NCI-H2196 (cell line): ENCODE measurements at regions not wholly inside any gene's neighbourhood (a gene's known extent, or its start where the extent isn't known, plus 50 kb on each side); places are given as distances from the start of the nearest gene placed in this dataset.
"Not testable (repeated sequence)": the region's sequence is repeated elsewhere in the genome, so short reads cannot be mapped to it uniquely, and the experiment has no call there.

Experiments
- DNase-seq: peaks from one replicate; lab custom pipeline; 2025; ENCODE audit not compliant: unreplicated experiment; lab: John Stamatoyannopoulos, UW

DNA sequence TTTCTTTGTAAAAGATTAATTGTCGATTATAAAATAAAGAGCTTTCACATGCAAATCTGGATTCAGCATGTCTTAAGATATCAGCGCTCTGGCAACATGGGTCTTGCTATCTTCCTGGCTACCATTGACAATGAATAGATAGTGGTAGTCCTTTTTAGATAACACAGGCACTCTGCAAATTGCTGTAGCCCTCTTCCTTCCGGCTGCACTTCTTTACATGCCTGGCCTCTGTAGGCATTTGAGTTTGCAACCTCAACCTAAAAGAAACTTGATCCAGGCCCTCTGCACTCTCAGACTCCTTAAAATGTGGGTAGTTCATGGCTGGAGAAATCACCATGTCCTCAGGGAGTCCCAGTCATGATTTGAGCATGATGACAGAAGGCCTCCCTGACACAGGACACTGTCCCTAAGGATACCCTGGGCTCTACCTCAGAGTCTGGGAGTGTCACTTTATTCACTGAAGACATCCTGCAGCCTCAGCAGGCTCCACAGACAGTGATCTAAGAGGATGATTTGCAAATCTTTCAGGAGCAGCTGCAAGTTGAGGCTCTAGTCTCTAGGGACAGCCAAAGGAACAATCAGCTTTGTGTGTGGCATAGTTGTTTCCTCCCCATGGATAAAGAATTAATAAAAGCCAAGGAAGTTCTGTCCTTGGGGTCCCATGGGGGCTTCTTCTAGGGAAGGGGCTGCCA is 529.4 kb downstream of the RBFOX1 start:
- no peak for DNase-seq

DNA sequence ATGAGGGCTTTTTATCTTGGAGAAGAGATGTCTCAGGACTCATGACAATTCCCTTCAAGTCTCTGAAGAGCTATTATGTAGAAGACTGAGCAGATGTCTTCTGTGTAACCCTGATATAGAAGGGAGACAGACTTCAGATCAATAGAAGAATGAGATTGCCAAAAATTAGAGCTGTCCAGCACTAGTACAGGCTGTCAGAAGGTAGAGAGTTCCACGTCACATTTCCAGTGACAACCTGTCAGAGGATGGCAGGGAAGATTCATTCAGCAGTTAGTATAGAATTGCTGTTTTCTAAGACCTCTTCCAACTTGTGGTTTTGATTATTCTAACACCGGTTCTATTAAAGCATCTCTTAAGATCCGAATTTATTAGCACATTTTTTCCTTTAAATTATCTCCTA is 520.6 kb downstream of the RBFOX1 start:
- no peak for DNase-seq

DNA sequence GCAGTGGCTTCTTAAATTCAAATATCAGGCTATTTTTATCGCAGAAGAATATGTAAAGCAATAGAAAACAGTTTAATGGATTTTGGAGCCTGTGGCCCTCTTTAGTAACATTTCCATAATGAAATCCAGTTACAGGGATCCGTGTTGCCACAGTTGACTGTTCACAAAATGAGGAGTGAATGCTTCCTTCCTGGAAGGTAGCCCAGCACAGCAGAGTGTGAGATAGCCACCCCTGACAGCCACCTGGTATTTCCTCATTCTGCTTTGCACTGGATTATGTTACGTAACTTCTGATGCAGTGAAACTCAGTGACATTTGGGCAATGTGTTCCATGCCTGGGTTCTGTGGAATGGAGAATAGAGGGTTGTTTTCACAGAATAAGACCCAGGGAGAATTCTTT is 517.2 kb downstream of the RBFOX1 start:
- no peak for DNase-seq

DNA sequence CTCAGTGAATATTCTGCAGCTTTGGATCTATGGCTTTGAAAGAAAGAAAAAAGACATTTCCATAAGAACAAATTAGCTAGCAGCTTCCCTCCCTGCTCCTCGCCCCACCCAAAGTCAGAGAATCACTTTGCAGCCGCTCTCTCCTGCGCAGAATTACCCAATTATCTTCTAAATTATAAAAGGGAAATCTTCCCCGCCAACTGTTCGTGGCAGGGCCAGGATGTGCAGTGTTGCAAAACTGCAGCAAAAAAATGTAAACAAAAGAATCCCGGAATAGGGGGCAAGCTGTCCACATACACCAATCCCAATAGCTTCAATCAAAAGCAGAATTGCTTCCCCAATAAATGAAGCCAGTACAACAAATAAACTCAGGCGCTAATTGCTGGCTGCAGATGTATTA is 510.6 kb downstream of the RBFOX1 start:
- no peak for DNase-seq

DNA sequence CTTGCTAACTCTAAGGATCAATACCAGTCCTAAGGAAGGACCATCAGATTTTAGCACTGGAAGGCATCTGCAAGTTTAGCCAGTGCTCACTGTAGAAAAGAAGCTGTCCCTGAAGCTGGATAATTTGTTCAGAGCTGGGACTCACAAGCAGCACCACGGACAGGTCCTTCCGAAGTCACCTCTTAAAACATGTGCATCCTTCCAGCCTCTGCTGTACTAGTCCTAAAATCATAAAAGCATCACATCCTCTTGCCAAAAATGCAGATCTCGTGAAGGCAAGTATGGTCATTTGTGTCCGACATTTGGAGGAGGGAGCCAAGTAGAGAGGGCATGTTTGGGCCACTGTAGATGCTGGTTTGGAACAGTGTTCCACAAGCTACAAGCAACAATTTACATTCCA is 506.9 kb downstream of the RBFOX1 start:
- no peak for DNase-seq

DNA sequence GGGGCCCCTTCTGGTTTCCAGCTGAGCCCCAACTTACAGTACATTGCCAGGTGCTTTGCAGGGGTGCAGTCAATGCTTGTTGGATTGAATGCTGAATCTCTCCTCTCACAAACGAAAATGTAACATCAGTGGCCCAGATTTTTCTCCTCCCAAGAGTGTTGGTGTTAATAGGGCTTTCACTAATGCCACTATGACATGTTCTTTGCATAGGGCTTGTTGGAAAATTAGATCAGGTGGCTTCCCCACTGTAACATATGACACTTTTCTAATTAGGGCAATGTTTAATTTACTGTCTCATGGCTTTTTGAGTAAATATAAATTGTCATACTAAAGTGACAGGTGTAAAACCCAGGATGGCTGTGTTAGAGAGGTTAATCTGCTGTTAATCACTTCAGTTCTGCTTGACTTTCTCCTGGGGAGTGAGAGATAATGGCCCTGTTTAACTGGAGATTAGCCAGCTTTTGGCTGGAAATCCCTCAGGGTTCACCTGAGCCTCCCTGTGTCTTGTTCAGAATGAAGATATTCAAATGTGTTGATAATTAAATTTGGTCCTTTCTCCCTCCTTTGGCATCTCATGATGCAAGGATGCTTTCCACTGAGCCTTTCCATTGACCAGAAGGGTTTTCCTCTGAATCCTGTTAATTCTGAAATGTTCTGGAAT is 502.3 kb downstream of the RBFOX1 start:
- no peak for DNase-seq

DNA sequence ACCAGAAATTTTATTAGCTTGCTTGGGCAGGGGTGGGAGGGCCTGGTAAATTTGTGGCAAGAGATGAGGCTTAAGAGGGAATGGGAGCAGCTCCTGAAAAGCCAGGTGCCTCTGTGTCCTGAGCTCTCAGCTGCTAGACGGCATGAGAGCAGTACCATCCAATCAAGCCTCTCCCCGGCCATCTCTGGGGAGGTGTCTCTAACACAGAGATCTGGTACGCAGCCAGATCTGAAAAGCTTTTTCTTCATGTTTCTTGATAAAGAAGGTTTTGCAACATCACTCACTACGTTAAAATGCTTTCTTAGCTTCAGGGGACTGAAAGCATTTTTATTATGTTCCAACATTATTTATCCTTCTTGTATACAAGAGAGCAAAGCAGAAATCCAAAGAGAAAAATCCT is 488.2 kb downstream of the RBFOX1 start:
- no peak for DNase-seq

DNA sequence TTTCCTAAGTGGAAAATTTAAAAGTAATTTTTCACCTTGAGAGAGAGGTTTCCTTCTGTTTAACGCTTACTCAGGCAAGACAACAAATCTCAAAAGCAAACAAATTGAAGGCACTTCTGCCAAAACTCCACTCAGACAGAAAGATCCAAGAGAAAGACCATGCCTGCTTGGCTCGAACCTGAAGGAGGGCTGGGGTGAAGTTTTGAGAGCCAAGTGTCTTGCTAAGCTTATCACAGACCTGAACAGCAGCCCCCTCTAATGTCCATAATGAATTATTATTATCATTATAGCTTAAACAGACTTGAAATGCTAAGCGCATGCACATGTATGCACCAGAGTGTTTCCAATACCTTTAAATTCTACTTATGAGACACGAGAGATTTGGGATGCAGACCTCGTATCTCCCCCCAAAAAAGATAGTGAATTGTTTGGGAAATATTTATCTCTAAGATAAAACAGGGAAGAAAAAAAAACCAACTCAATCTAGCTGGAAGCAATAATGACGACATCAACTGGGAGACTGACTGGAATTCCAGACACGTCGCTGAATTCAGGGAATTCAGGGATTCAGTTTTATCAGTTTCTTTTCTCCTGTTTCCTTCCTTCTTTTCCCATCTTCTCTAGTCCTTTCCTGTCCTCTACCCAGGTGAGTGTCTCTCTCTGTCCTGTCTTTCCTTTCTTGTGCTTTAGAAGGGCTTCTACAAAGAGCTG is 473.2 kb downstream of the RBFOX1 start:
- no peak for DNase-seq

DNA sequence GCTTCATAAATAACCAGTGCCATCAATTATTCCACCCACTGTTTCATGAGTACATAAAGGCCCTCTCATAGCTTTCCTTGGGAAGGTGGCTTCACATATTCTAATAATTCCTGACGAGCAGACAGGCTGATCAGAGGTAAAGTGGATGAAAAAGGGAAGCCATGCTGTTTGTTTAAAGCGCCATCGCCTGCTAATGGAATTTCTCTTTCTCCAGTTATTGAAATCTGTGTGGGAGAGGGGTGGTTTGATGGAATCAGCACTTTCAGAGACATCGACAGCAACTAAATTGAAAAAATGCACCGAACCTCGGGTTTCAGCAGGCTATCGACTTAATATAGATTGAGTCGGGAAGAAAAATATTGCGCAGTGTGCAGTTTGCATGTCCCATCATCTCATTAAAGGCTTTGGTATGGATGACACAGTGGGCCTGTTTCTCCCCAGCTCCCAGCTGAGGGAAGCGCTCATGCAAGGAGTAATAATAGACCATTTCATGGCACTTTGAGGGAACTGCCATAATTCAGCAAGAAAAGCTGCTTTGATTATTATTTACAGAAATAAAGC is 472.1 kb downstream of the RBFOX1 start:
- no peak for DNase-seq

DNA sequence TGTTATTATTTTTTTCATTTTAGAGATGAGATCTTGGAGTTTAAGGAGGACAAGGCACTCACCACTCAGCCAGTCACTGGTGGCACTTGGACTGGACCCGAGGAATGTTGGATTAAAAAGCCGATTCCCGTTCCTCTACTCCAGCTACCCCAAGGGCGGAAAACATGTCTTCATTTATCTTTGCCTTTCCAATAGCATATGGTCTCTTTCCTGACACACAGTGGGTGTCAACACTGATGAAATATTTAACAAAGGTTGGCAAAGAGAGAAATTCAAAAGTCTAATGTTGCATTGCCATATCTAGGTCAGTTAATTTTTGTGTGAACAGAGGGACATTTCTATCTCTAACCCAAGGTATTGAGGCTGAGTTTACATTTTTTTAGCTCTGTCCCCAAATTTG is 459.7 kb downstream of the RBFOX1 start:
- DNase-seq, result no peak

DNA sequence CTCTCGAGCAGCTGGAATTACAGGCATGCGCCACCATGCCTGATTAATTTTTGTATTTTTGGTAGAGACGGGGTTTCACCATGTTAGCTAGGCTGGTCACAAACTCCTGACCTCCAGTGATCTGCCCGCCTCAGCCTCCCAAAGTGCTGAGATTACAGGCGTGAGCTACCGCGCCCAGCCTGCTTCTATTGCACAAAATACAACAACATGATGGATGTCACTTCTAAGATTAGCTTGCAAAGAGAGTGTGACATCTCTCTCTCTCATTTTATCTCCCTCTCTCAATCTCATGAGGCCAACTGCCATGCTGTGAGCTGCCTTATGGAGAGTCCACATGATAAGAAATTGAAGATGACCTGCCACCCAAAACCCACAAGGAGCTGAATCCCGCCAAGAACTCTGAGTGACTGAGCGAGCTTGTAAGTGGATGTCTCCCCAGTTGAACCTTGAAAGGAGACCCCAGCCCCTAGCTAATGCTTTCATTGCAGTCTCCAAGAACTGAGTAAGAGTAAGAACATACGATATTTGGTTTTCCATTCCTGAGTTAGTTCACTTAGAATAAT is 458.5 kb downstream of the RBFOX1 start:
- no peak for DNase-seq

DNA sequence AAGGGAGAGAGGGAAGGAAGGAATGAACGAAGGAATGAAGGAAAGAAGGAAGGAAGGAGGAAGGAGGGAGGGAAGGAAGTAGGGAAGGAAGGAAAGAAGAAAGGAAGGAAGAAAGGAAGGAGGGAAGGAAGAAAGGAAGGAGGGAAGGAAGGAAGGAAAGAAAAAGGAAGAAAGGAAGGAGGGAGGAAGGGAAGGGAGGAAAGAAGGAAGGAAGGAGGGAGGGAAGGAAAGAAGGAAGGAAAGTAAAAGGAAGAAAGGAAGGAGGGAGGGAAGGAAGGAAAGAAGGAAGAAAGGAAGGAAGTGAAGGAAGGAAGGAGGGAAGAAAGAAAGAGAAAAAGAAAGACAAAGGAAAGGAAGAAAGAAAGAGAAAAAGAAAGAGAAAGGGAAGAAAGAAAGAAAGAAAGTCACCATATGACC is 442.4 kb downstream of the RBFOX1 start:
- DNase-seq, result no peak

DNA sequence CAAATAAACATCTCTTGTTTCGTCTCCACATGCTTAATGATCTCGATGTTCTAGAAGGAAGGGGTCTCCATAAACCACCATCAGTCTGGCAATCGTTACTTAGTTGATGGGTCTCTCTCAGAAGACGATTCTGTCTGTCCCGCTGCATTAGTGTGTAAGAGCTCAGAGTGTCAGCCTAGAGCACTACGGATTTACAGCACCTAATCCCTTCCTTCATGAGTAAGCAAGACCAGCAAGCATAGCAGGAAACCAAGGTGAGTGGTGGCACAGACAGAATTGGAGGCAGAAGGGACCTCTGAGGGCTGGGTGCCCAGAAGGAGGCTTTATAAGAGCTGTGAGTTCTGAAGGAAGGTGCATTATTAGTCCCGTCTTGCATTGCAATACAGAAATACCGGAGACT is 440.1 kb downstream of the RBFOX1 start:
- DNase-seq, result no peak

DNA sequence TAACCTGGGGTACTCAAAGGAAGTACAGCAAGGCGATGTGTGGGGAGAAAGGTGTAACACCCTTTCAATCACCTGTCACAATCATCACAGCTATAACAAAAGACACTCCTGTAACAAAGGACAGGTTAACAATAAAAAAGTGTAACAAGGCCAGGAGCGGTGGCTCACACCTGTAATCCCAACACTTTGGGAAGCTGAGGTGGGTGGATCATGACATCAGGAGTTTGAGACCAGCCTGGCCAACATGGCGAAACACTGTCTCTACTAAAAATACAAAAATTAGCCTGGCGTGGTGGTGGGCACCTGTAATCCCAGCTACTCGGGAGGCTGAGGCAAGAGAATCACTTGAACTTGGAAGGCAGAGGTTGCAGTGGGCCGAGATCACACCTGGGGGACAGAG is 436.4 kb downstream of the RBFOX1 start:
- DNase-seq, result not testable (repeated sequence)

DNA sequence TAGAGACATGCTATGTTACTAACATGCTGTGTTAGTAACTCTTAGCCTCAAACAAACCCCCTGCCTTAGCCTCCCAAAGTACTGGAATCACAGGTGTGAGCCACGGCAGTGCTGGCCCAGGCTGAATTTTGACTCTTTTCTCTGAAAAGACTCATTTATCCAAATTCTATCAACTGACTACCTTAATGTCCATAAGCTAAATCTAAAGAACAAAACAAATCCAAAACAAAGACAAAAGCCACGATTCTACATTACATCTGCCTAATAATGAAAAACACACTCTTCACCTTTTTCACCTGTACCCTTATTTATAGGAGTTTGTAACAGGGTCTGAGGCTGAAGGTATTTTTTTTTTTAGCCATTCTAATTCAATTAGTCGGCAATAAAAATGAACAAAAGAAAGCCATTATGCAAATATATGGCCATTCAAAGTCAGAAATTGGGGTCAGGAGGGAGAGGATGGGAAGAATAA is 432.5 kb downstream of the RBFOX1 start:
- DNase-seq, result no peak

DNA sequence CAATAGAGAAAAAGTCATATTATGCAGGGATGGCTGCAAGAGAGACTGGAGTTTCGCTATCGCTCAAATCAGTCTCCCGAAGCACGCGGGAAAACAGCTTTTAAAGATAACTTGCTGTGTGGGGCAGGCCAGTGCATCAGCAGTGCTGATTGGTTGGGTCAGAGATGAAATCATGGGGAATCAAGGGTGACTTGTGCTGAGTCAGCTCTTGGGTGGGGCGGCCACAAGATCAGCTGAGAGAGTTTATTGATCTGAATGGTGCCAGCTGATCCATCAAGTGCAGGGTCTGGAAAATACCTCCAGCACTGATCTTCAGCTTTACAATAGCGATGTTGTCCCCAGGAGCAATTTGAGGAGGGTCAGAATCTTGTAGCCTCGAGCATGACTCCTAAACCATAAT is 430.5 kb downstream of the RBFOX1 start:
- no peak for DNase-seq
